Osteocyte (in vitro differentiated cells): ENCODE measurements at regions not wholly inside any gene's neighbourhood (a gene's known extent, or its start where the extent isn't known, plus 50 kb on each side); places are given as distances from the start of the nearest gene placed in this dataset.
A peak's percentile ranks its signal among the peaks of the same experiment; 100 is the strongest.

Source experiments
- DNase-seq: peaks from one replicate; pipeline ENCODE4 v3.0.0; 2021; ENCODE audit warnings: mixed read lengths; ENCODE audit not compliant: unreplicated experiment; ENCODE audit errors: extremely low spot score
- H3K27ac Mint-ChIP-seq: one replicate; pipeline ENCODE4 v1.8.0; 2021; ENCODE audit warnings: mild to moderate bottlenecking, mixed read lengths; ENCODE audit not compliant: unreplicated experiment
- H3K27me3 Mint-ChIP-seq: one replicate; pipeline ENCODE4 v1.8.0; 2021; ENCODE audit warnings: mixed read lengths; ENCODE audit not compliant: unreplicated experiment
- H3K36me3 Mint-ChIP-seq: one replicate; pipeline ENCODE4 v1.8.0; 2021; ENCODE audit warnings: mixed read lengths; ENCODE audit not compliant: unreplicated experiment
- H3K4me1 Mint-ChIP-seq: one replicate; pipeline ENCODE4 v1.8.0; 2021; ENCODE audit warnings: mixed read lengths; ENCODE audit not compliant: unreplicated experiment
- H3K4me3 Mint-ChIP-seq: one replicate; pipeline ENCODE4 v1.8.0; 2021; ENCODE audit warnings: mild to moderate bottlenecking, moderate library complexity, mixed read lengths; ENCODE audit not compliant: unreplicated experiment
- H3K9me3 Mint-ChIP-seq: one replicate; pipeline ENCODE4 v1.8.0; 2021; ENCODE audit warnings: mixed read lengths; ENCODE audit not compliant: unreplicated experiment
- CTCF ChIP-seq: fragments of 200-600 bp; sonication (generic); IDR thresholded peaks from 2 replicates; pipeline ENCODE4 v1.5.0; 2021; ENCODE audit warnings: antibody characterized with exemption, mild to moderate bottlenecking, moderate library complexity

- peaks cover 16% of the 10 kb centered on the region for H3K4me1 Mint-ChIP-seq
- no peak overlapping the region for H3K4me3 Mint-ChIP-seq
- no peaks in the 10 kb centered on the region for H3K36me3 Mint-ChIP-seq
- peaks cover 30% of the 10 kb centered on the region for H3K27me3 Mint-ChIP-seq
- no peak for TF ChIP-seq CTCF
- no peak overlapping the region for H3K27ac Mint-ChIP-seq
- no peak for DNase-seq
- H3K9me3 Mint-ChIP-seq = no peaks in the 10 kb centered on the region
These were observed 278.3 kb downstream of the TLE3 start for GRCh38 chr15:69819371-69819770.

GRCh38 chr15:69820819-69821218 lies 276.9 kb downstream of the TLE3 start:
- H3K36me3 Mint-ChIP-seq = no peaks in the 10 kb centered on the region
- peaks cover 36% of the 10 kb centered on the region for H3K27me3 Mint-ChIP-seq
- no peak overlapping the region for H3K4me3 Mint-ChIP-seq
- TF ChIP-seq CTCF = no peak
- DNase-seq = no peak
- no peaks in the 10 kb centered on the region for H3K9me3 Mint-ChIP-seq
- H3K4me1 Mint-ChIP-seq = peaks cover 15% of the 10 kb centered on the region
- peak overlapping the region; percentile 73 for H3K27ac Mint-ChIP-seq

GRCh38 chr15:69823223-69823907 lies 274.4 kb downstream of the TLE3 start:
- no peak overlapping the region for H3K27ac Mint-ChIP-seq
- peaks cover 24% of the 10 kb centered on the region for H3K4me1 Mint-ChIP-seq
- no peak for DNase-seq
- no peaks in the 10 kb centered on the region for H3K9me3 Mint-ChIP-seq
- no peak for TF ChIP-seq CTCF
- H3K36me3 Mint-ChIP-seq = no peaks in the 10 kb centered on the region
- H3K4me3 Mint-ChIP-seq = no peak overlapping the region
- H3K27me3 Mint-ChIP-seq = peaks cover 23% of the 10 kb centered on the region

GRCh38 chr15:69824075-69824876 lies 273.4 kb downstream of the TLE3 start:
- no peaks in the 10 kb centered on the region for H3K36me3 Mint-ChIP-seq
- H3K27ac Mint-ChIP-seq = no peak overlapping the region
- no peak overlapping the region for H3K4me3 Mint-ChIP-seq
- peaks cover 24% of the 10 kb centered on the region for H3K4me1 Mint-ChIP-seq
- no peaks in the 10 kb centered on the region for H3K9me3 Mint-ChIP-seq
- DNase-seq = no peak
- H3K27me3 Mint-ChIP-seq = peaks cover 14% of the 10 kb centered on the region
- no peak for TF ChIP-seq CTCF

- no peak overlapping the region for H3K27ac Mint-ChIP-seq
- H3K36me3 Mint-ChIP-seq = no peaks in the 10 kb centered on the region
- peaks cover 24% of the 10 kb centered on the region for H3K4me1 Mint-ChIP-seq
- no peak for TF ChIP-seq CTCF
- DNase-seq = no peak
- H3K27me3 Mint-ChIP-seq = peaks cover 17% of the 10 kb centered on the region
- no peaks in the 10 kb centered on the region for H3K9me3 Mint-ChIP-seq
- H3K4me3 Mint-ChIP-seq = no peak overlapping the region
These were observed 272.8 kb downstream of the TLE3 start for GRCh38 chr15:69824877-69825406.
